Endothelial cell of umbilical vein (primary cell): ENCODE measurements at regions not wholly inside any gene's neighbourhood (a gene's known extent, or its start where the extent isn't known, plus 50 kb on each side); places are given as distances from the start of the nearest gene placed in this dataset.

Experiments
- BruUV-seq: library from RNA; stranded (reverse); fragments of 400-500 nt; replicated peaks from 2 replicates; lab custom pipeline; 2021; lab: Mats Ljungman, UMichigan
- CTCF ChIA-PET: fragments of 300-600, 350-600 bp; sonication (Branson Sonifier 250); formaldehyde crosslinking; loops from one replicate; lab custom pipeline; 2021; ENCODE audit warnings: antibody characterized with exemption, inconsistent platforms; lab: Charles Lee
- POLR2A ChIA-PET: fragments of 300-600, 350-600 bp; sonication (Branson Sonifier 250); formaldehyde crosslinking; loops from one replicate; lab custom pipeline; 2021; ENCODE audit warnings: antibody characterized with exemption, inconsistent platforms; lab: Charles Lee
- DNase-seq: peaks from one replicate; pipeline ENCODE4 v3.0.0-alpha.2; 2011; ENCODE audit warnings: low read depth, low spot score
- FAIRE-seq: peaks from 2 replicates; lab custom pipeline; 2011; peaks lifted over from hg19 to GRCh38; lab: Jason Lieb, UNC
- H2AFZ ChIP-seq: 2 replicates; pipeline ENCODE4 v1.6.0; 2012; ENCODE audit warnings: low read depth, low read length, control low read depth, inconsistent platforms
- H3K27ac ChIP-seq: 2 replicates; pipeline ENCODE4 v1.5.1; 2011; ENCODE audit warnings: low read depth, mild to moderate bottlenecking, control low read depth, low read length, moderate library complexity; ENCODE audit not compliant: insufficient read depth
- H3K27me3 ChIP-seq, 2 experiments: 2 replicates each; pipeline versions ENCODE4 v1.6.0 to v1.6.1; 2011; ENCODE audit warnings: low read length in 2 of 2, mixed read lengths in 1 of 2; ENCODE audit not compliant: control insufficient read depth in 2 of 2, insufficient read depth in 2 of 2
- H3K36me3 ChIP-seq, 2 experiments: 2 replicates in 1 of 2; 3 replicates in 1 of 2; pipeline ENCODE4 v1.5.1; 2011; ENCODE audit warnings: low read length in 2 of 2, mild to moderate bottlenecking in 1 of 2, moderate library complexity in 1 of 2; ENCODE audit not compliant: control insufficient read depth in 2 of 2, insufficient read depth in 2 of 2; ENCODE audit errors: extremely low read depth in 1 of 2
- H3K4me1 ChIP-seq: 3 replicates; pipeline ENCODE4 v1.5.1; 2011; ENCODE audit warnings: mild to moderate bottlenecking, low read length; ENCODE audit not compliant: control insufficient read depth, insufficient read depth; ENCODE audit errors: extremely low read depth
- H3K4me2 ChIP-seq: 2 replicates; pipeline ENCODE4 v1.6.1; 2011; ENCODE audit warnings: low read length, control low read depth, mixed read lengths; ENCODE audit not compliant: insufficient read depth
- H3K4me3 ChIP-seq, 3 experiments: fragments of 200-600 bp in 1 of 3; sonication (generic), shearing (Covaris generic) in 1 of 3; replicated peaks in 1 of 3; 2 replicates each; pipeline ENCODE4 v1.5.1; 2011 to 2016; ENCODE audit warnings: control low read depth in 3 of 3, low read length in 3 of 3, mild to moderate bottlenecking in 2 of 3, inconsistent platforms in 1 of 3, low read depth in 1 of 3, moderate library complexity in 1 of 3; ENCODE audit not compliant: insufficient read depth in 1 of 3
- H3K79me2 ChIP-seq: 2 replicates; pipeline ENCODE4 v1.6.0; 2012; ENCODE audit warnings: low read length, inconsistent platforms; ENCODE audit not compliant: control insufficient read depth, insufficient read depth
- H3K9ac ChIP-seq: replicated peaks from 2 replicates; pipeline ENCODE3; 2011; ENCODE audit warnings: low read length, control low read depth; ENCODE audit not compliant: insufficient read depth; ENCODE audit errors: extremely low read depth
- H3K9me1 ChIP-seq: replicated peaks from 3 replicates; pipeline ENCODE4 v1.6.0; 2011; ENCODE audit warnings: mild to moderate bottlenecking, low read length; ENCODE audit not compliant: control insufficient read depth, insufficient read depth; ENCODE audit errors: extremely low read depth
- H3K9me3 ChIP-seq: replicated peaks from 2 replicates; pipeline ENCODE4 v1.5.1; 2012; ENCODE audit warnings: low read length, inconsistent platforms; ENCODE audit not compliant: control insufficient read depth, insufficient read depth
- H4K20me1 ChIP-seq: replicated peaks from 2 replicates; pipeline ENCODE3; 2011; ENCODE audit warnings: mild to moderate bottlenecking, low read length; ENCODE audit not compliant: control insufficient read depth, insufficient read depth; ENCODE audit errors: extremely low read depth
- CTCF ChIP-seq, 2 donors: IDR thresholded peaks; 1 replicate in 1 of 2; 2 replicates in 1 of 2; pipeline ENCODE4 v1.5.1; 2011; ENCODE audit warnings: low read length in 2 of 2, mild to moderate bottlenecking in 2 of 2, moderate library complexity in 2 of 2, control low read depth in 1 of 2, inconsistent platforms in 1 of 2, low read depth in 1 of 2; ENCODE audit not compliant: insufficient read depth in 1 of 2; ENCODE audit errors: extremely low read depth in 1 of 2
- EZH2 ChIP-seq: IDR thresholded peaks from 2 replicates; pipeline ENCODE4 v1.6.1; 2012; ENCODE audit warnings: borderline replicate concordance, low read depth, mild to moderate bottlenecking, moderate library complexity, low read length, inconsistent platforms; ENCODE audit not compliant: severe bottlenecking
- FOS ChIP-seq: IDR thresholded peaks from 2 replicates; pipeline ENCODE4 v1.6.1; 2011; ENCODE audit warnings: mild to moderate bottlenecking, low read length, moderate library complexity, borderline replicate concordance; ENCODE audit not compliant: insufficient read depth
- GATA2 ChIP-seq: IDR thresholded peaks from 2 replicates; pipeline ENCODE4 v1.7.0; 2011; ENCODE audit warnings: low read depth, mild to moderate bottlenecking, moderate library complexity, mixed read lengths, low read length; ENCODE audit not compliant: insufficient read length, insufficient read depth
- JUN ChIP-seq: IDR thresholded peaks from 2 replicates; pipeline ENCODE4 v1.6.1; 2011; ENCODE audit warnings: borderline replicate concordance, low read depth; ENCODE audit not compliant: insufficient read length, insufficient read depth
- MAX ChIP-seq: IDR thresholded peaks from 2 replicates; pipeline ENCODE4 v1.6.1; 2011; ENCODE audit not compliant: insufficient read depth, insufficient read length
- MYC ChIP-seq: IDR thresholded peaks from one replicate; pipeline ENCODE4 v1.6.1; 2011; ENCODE audit warnings: mild to moderate bottlenecking, low read depth, low read length
- POLR2A ChIP-seq: IDR thresholded peaks from 2 replicates; pipeline ENCODE4 v1.6.1; 2012; ENCODE audit warnings: low read depth, mild to moderate bottlenecking, control low read depth, low read length
- POLR2AphosphoS5 ChIP-seq: IDR thresholded peaks from 2 replicates; pipeline ENCODE4 v1.6.1; 2012; ENCODE audit warnings: low read depth, mild to moderate bottlenecking, control low read depth, low read length, moderate library complexity; ENCODE audit not compliant: insufficient read depth
- dilution Hi-C: fragments of 300-500 bp; cut with MboI; formaldehyde crosslinking; loops from one replicate; pipeline ENCODE4 v1.15.0; 2019; ENCODE audit warnings: low sequenced_read_pairs; ENCODE audit not compliant: extremely low pct_ligation_motif_present
- intact Hi-C: fragments of 100-400 bp; cut with micrococcal nuclease; formaldehyde crosslinking; loops from one replicate; pipeline ENCODE4 v1.10.0; 2022

GRCh38 chr5:3449481-3449880, 146.2 kb upstream of the IRX1 start:
- ChIA-PET POLR2A (no interaction called here), CTCF (no interaction called here)
- Histone ChIP-seq H4K20me1 (no peaks in the 10 kb centered on the region), H3K4me2 (no peak overlapping the region), H2AFZ (no peak overlapping the region), H3K36me3 (no peaks in the 10 kb centered on the region), H3K27ac (no peak overlapping the region), H3K27me3 (no peaks in the 10 kb centered on the region), H3K79me2 (no peaks in the 10 kb centered on the region), H3K9me3 (peaks cover 9% of the 10 kb centered on the region), H3K4me3 (no peak overlapping the region), H3K4me1 (no peaks in the 10 kb centered on the region), H3K9me1 (no peaks in the 10 kb centered on the region), H3K9ac (no peak overlapping the region)
- FAIRE-seq (no peak), DNase-seq (no peak)
- dilution Hi-C loops: no loop called here
- intact Hi-C loops: no loop called here
- TF ChIP-seq FOS (no peak), MYC (no peak), POLR2A (no peak), CTCF (IDR thresholded peaks at IDR 0.05; ENCODE audit: extremely low read depth in 1 of 2, insufficient read depth in 1 of 2, low read depth in 1 of 2, low read length in 2 of 2) (no peak), POLR2AphosphoS5 (no peak), MAX (no peak), JUN (no peak), GATA2 (no peak), EZH2 (no peak)
- no TSS peak for BruUV-seq
